GM19438 (cell line): ENCODE measurements at regions not wholly inside any gene's neighbourhood (a gene's known extent, or its start where the extent isn't known, plus 50 kb on each side); places are given as distances from the start of the nearest gene placed in this dataset.

Source experiments
- ATAC-seq: cut with Tn5 transposase; IDR thresholded peaks from one replicate; pipeline ENCODE4 v1.9.1; 2021; ENCODE audit warnings: low read depth; ENCODE audit not compliant: unreplicated experiment

DNA sequence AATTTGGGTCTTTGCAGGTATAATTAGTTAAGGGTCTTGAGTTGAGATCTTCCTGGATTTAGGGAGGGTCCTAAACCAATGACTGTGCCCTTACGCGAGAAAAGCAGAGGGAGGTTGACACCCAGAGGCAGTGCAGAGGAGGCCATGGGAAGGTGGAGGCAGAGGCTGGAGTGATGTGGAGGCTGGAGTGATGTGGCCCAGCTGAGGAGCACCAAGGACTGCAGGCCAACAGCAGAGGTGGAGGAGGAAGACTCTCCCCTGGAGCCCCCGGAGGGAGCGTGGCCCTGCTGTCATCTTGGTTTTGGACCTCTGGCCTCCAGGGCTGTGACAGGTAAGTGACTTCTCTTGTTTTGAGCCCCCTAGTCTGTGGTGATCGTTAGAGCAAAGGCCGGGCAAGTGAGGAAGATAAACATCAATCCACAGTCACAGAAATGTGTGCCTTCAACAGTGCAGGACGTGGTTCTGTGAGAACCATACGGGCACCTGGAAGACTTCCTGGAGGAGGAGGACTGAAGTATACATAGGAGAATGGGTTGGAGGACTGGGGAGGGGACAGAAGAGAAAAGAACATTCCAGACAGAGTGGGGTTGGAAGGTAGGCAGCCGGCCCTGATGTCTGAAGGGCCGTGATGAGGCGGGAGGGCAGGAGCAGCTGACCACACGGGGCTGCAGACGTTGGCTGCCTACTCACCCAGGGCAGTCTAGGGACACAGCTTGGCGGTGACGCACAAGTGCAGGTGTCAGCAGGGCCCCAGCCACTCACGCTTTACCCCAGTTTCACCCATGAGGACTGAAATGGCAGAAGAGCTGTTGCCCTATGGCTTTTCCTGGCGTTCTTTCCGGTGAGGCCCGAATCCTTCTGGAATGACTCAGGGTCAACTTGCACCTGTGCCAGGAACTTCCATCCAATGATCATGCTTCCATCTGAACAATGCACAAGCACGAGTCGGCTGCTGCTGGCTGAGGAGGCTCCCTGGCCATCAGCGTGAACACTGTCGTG is 270.2 kb downstream of the CTTN start:
- ATAC-seq = no peak

GRCh38 chr11:70669281-70669680 is 271.0 kb downstream of the CTTN start:
- no peak for ATAC-seq

- ATAC-seq = no peak
These were observed 271.7 kb downstream of the CTTN start for GRCh38 chr11:70669871-70670675.

DNA sequence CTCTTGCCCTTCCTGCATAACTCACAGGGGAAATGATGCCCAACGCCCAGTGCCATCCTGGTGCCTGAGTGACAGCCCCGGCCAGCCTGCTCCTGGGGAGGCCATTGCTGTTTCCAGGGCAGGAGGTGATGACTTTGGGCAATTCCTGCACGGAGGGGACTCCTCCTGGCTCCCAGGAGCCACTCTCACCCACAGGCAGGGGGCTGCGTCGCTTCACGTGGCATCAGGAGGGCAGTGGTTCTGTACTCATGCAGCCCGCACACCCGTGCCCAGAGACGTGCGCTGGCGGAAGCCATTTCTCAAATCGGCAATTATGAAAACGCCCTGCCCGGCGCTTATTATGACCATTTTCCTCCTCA is 272.3 kb downstream of the CTTN start:
- ATAC-seq = no peak

DNA sequence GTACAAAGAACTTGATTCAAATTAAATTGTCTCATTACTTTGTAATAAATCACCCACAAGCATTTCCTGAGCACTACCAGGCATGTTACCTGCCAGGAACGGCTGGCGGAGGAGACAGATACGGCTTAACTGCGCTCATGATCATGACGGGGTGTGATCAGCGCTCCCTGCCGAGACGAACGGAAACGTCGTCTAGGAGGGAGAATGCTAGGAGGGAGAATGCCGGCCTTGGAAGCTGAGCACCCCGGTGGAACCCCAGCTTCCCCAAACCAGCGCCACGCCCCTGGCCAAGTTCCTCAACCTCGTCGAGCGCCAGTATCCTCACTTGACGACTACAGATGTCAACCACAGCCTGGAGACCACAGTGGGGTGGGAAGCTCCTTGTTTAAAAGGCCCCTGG is 272.8 kb downstream of the CTTN start:
- ATAC-seq = no peak

DNA sequence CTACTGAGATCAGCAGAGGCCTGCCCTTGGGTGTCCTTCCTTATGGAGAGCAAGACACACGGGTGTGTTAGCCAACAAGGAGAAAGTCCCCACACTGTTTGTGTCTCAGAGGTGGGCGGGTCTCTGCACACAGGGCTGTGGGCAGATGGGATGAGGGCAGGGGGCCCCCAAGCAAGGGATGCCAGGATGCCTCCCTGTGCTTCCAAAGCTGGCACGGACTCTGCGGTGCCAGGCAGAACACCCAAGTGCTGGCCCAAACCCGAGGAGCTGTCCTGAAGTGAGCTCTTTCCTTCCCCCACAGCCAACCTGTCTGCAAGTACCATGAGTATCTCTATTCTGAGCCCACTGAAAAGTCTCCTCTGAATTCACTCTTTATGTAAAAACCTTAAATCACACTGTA is 273.3 kb downstream of the CTTN start:
- ATAC-seq = no peak

DNA sequence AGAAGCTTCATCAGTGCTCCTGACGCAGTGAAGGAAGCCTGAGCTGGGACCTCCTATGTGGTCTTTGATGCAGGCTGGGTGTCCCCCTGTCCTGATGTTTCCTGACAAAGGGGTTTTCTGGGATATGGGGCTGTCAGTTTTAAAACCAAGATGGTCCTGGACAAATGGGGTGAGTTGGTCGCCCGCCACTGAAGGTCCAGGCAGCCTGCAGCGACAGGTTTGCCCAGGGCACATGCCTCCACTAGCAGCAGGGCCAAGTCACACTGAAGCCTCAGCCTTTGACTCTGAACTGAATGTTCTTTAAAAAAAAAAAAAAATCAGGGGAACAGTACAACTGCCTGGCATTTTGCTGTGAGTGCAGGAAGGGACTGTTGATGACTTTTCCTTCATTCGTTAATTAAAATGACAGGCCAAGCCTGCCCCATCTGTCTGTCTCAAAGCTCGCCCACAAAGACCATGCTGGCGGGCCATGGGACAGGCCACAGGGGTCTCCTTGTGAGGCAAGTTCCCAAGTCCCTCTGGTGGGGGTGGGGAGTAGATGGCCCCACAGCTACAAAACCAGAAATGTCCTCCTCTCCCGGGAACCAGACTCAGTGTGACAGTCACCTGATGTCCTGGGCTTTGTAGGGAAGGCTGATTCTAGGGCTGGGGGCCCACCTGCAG is 274.8 kb downstream of the CTTN start:
- no peak for ATAC-seq

DNA sequence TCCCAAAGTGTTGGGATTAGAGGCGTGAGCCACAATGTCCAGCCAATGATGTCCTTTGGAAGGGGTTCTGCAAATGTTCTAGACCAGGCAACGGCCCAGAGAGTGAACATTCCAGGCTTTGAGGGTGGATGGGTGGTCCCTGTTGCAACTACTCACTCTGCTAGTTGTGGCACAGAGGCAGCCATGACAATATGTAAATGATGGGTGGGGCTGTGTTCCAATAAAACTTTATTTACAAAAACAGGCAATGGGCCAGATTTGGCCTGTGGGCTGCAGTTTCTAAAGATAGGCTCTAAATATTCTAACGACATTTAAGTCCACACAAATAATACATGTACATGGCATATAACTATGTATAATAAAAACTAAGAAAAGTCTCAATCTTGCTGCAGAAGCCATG is 276.3 kb downstream of the CTTN start:
- ATAC-seq = no peak

- no peak for ATAC-seq
These were observed 277.5 kb downstream of the CTTN start for GRCh38 chr11:70675697-70676374.

- ATAC-seq = no peak
These were observed 279.0 kb downstream of the CTTN start for GRCh38 chr11:70677232-70677916.

GRCh38 chr11:70678931-70679900 is 280.9 kb downstream of the CTTN start:
- no peak for ATAC-seq

DNA sequence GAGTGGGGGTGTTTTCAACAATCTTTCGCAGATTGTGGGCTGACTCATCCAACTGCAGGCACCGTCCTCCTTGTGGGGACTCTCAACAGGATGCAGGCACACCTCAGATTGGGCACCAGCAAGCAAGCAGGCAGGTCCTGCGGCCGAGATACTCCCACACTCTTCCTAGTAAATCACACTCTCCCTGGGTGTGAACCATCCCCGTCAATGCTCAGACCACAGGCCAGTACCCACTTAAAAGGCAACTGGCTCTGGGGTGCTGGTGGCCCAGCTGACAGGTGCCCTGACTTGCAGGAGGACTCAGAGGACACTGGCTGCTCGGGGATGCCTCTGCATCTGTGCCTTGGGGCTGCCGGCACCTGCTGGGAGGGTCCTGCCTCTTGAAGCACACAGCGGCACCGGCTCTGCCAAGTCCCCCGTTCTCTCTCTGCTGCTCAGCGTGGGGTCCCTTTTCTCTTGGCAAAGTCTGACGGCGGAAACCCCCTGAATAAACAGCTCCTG is 282.5 kb downstream of the CTTN start:
- ATAC-seq = no peak

DNA sequence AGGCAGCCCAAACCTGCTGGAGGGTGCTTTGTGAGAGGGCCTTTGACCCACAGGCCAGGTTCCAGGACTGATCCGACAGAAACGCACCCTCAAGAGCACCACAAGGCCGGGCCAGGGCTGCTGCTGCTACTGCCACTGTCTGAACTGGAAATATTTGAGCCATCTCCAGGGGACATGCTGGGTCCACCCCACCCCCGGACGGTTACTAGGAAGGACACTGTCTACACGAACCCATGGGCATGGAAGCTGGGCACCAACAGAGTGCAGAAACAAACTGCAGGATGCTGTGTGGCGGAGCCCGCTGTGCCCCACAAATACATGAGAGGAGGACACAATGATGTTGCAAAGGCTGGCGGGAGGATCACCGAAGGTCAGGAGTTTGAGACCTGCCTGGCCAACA is 283.7 kb downstream of the CTTN start:
- no peak for ATAC-seq

GRCh38 chr11:70682760-70683159 is 284.4 kb downstream of the CTTN start:
- ATAC-seq = no peak

- no peak for ATAC-seq
These were observed 289.4 kb downstream of the CTTN start for GRCh38 chr11:70687716-70688115.

DNA sequence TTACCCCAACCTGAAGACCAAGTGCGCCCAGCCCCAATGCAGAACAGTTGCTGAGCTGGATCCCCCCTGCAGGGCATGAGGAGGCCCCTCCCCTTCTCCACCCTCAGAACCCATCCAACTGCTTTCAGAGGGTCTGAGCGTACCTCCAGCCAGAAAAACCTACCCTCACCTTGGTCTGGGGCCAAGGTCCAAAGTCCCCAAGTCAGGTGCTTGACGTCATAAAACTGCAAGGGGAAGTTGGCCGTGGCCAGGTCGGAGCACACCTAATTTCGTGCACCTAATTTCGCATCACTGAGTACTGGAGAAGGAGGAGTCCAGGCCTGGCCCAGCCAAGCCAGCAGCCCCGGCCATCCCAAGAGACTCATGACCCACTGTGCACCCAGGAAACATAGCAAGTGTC is 289.8 kb downstream of the CTTN start:
- ATAC-seq = no peak

GRCh38 chr11:70689764-70690163 is 291.4 kb downstream of the CTTN start:
- ATAC-seq = no peak

DNA sequence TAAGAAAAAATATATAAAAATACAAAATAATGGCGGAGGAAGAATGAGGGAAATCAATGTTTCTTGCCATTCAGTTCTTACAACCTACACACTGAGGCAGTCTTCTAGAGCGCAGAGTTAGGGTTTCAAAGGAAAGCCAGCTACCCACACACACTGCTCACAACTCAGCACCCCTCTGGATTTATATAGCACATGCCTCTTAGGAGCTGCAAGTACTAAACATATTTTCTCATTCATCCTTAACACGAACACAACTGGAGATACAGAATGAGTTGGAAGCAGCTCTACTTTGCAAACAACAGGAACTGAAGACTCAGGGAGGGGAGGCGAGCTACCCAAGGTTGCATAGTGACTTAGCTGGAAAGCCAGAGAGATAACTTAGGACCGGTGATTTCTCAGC is 293.8 kb downstream of the CTTN start:
- ATAC-seq = no peak

DNA sequence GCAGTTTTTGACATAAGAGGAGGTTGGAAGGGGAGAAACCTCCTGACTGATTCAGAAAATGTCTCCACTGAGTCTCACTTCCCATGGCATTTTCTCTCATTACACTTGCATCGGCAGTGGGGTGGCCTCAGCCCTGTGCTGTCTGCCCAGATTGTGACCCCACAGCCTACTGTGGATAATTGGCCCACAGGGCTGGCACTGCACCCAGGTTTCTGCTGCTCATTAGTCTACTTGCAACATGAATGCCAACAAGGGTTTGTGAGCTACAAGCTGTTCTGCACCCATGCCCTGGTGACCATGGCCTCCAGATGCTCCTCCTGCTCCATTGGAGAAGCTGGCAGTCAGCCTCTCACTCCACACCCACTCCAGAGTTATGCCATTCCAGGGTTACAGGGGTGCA is 296.0 kb downstream of the CTTN start:
- ATAC-seq = no peak
